ENCODE measurements at regions not wholly inside any gene's neighbourhood (a gene's known extent, or its start where the extent isn't known, plus 50 kb on each side); places are given as distances from the start of the nearest gene placed in this dataset.

GRCh38 chr7:94173436-94173835 is 169.3 kb upstream of the BET1 start:
- intact Hi-C loops (cut with DNase I; ENCODE audit: low total_unique reads): no loop called here
- no peaks in the 10 kb centered on the region for H3K36me3 ChIP-seq (ENCODE audit: low read depth, missing control alignments)
- no peak for TF ChIP-seq CTCF (IDR thresholded peaks at IDR 0.05)
- no peak for TF ChIP-seq POLR2A (IDR thresholded peaks at IDR 0.05)
- H3K9me3 ChIP-seq: no peaks in the 10 kb centered on the region
- DNase-seq: no peak
- no peaks in the 10 kb centered on the region for H3K27me3 ChIP-seq
- 74 to 93% methylated on average over 2 of the region's 2 CpGs for WGBS, 2 donors
- no peak overlapping the region for H3K27ac ChIP-seq
- H3K4me3 ChIP-seq: no peak overlapping the region
- H3K4me1 ChIP-seq: no peaks in the 10 kb centered on the region

- intact Hi-C loops (cut with DNase I; ENCODE audit: low total_unique reads): no loop called here
- H3K9me3 ChIP-seq: no peaks in the 10 kb centered on the region
- TF ChIP-seq POLR2A (IDR thresholded peaks at IDR 0.05) (no peak), CTCF (IDR thresholded peaks at IDR 0.05) (no peak)
- H3K27ac ChIP-seq: no peak overlapping the region
- H3K36me3 ChIP-seq (ENCODE audit: low read depth, missing control alignments): no peaks in the 10 kb centered on the region
- WGBS, 2 donors: 74 to 87% methylated on average over 5 of the region's 5 CpGs
- H3K27me3 ChIP-seq: no peaks in the 10 kb centered on the region
- no peak for DNase-seq
- H3K4me3 ChIP-seq: no peak overlapping the region
- H3K4me1 ChIP-seq: no peaks in the 10 kb centered on the region
Observed at GRCh38 chr7:94174375-94174774, 170.2 kb upstream of the BET1 start.

DNA sequence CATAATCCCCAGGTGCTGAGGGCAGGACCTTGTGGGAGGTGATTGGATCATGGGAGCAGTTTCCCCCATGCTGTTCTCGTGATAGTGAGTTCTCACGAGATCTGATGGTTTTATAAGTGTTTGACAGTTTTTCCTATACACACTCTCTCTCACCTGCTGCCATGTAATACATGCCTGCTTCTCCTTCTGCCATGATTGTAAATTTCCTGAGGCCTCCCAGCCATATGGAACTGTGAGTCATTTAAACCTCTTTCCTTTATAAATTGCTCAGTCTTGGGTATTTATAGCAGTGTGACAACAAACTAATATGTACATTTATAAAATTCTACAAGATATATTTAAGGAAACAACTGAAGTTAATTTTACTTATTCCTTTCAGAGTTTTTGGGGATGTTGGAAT is 170.8 kb upstream of the BET1 start:
- no peak overlapping the region for H3K27ac ChIP-seq
- H3K4me3 ChIP-seq: no peak overlapping the region
- no peaks in the 10 kb centered on the region for H3K36me3 ChIP-seq (ENCODE audit: low read depth, missing control alignments)
- H3K9me3 ChIP-seq: no peaks in the 10 kb centered on the region
- H3K27me3 ChIP-seq: no peaks in the 10 kb centered on the region
- TF ChIP-seq POLR2A (IDR thresholded peaks at IDR 0.05) (no peak), CTCF (IDR thresholded peaks at IDR 0.05) (no peak)
- DNase-seq: no peak
- intact Hi-C loops (cut with DNase I; ENCODE audit: low total_unique reads): no loop called here
- WGBS, 2 donors: 68 to 72% methylated on average over 2 of the region's 2 CpGs
- H3K4me1 ChIP-seq: no peaks in the 10 kb centered on the region

- no peaks in the 10 kb centered on the region for H3K36me3 ChIP-seq (ENCODE audit: low read depth, missing control alignments)
- intact Hi-C loops (cut with DNase I; ENCODE audit: low total_unique reads): no loop called here
- H3K9me3 ChIP-seq: no peaks in the 10 kb centered on the region
- no peak overlapping the region for H3K4me3 ChIP-seq
- no peak overlapping the region for H3K27ac ChIP-seq
- no peaks in the 10 kb centered on the region for H3K4me1 ChIP-seq
- TF ChIP-seq CTCF (IDR thresholded peaks at IDR 0.05) (no peak), POLR2A (IDR thresholded peaks at IDR 0.05) (no peak)
- WGBS, 2 donors: 59 to 74% methylated on average over 4 of the region's 4 CpGs
- no peaks in the 10 kb centered on the region for H3K27me3 ChIP-seq
- DNase-seq: no peak
Observed at GRCh38 chr7:94176694-94177200, 172.6 kb upstream of the BET1 start.

DNA sequence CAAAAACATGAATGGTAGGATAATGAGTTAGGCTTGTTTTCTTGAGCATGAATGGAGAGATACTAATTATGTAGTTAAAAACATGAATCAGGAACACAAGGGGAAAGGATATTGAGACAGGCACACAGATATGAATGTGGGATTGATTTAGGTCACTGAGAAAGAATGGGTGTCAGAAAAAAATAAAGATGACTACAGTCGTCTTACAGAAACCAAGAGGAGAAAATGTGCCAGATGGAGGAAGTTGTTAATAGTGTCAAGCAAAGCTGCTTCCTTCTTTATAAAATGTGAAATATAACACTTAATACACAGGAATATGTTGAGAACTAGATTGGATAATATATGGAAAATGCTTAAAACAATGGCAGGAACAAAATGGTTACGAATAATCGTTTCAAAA is 173.3 kb upstream of the BET1 start:
- Histone ChIP-seq H3K27ac (no peak overlapping the region), H3K9me3 (no peaks in the 10 kb centered on the region), H3K4me3 (no peak overlapping the region), H3K4me1 (no peaks in the 10 kb centered on the region), H3K36me3 (ENCODE audit: low read depth, missing control alignments) (no peaks in the 10 kb centered on the region), H3K27me3 (no peaks in the 10 kb centered on the region)
- intact Hi-C loops (cut with DNase I; ENCODE audit: low total_unique reads): no loop called here
- 67 to 76% methylated on average over 3 of the region's 3 CpGs for WGBS, 2 donors
- TF ChIP-seq POLR2A (IDR thresholded peaks at IDR 0.05) (no peak), CTCF (IDR thresholded peaks at IDR 0.05) (no peak)
- DNase-seq: no peak

Data from testis (tissue), 2 donors.